Mammary epithelial cell (primary cell): ENCODE measurements at regions not wholly inside any gene's neighbourhood (a gene's known extent, or its start where the extent isn't known, plus 50 kb on each side); places are given as distances from the start of the nearest gene placed in this dataset.

Experiments
- EZH2 ChIP-seq: IDR thresholded peaks from 2 replicates; pipeline ENCODE4 v1.6.1; 2012; ENCODE audit warnings: low read length, inconsistent platforms, borderline replicate concordance
- TF ChIP-seq, protein P1 (sequence below), 2 donors: IDR thresholded peaks in 1 of 2; conservative IDR thresholded peaks in 1 of 2; 2 replicates each; pipeline ENCODE4 v1.5.1; 2011 to 2012; ENCODE audit warnings: inconsistent platforms in 2 of 2, low read length in 2 of 2, mild to moderate bottlenecking in 2 of 2, control low read depth in 1 of 2, low read depth in 1 of 2; ENCODE audit not compliant: insufficient read depth in 1 of 2; ENCODE audit errors: extremely low read depth in 1 of 2

DNA sequence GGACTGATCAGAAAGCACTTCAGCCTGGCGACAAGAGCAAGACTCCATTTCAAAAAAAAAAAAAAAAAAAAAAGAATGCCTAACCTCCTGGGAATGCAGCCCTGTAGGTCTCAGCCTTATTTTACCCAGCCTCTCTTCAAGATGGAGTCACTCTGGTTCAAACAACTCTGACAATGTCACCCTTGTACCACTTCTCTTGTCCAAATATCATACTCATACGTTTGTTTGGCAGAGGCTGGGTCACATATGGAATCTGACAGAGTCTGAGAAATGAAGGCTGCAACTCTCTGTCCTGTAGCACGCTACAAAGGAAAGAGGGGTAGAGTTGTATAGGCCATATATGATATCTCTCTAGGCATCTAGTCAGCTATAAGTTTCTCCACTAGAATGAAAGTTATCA, 58.6 kb upstream of the GSAP start:
- TF ChIP-seq, protein P1, sequence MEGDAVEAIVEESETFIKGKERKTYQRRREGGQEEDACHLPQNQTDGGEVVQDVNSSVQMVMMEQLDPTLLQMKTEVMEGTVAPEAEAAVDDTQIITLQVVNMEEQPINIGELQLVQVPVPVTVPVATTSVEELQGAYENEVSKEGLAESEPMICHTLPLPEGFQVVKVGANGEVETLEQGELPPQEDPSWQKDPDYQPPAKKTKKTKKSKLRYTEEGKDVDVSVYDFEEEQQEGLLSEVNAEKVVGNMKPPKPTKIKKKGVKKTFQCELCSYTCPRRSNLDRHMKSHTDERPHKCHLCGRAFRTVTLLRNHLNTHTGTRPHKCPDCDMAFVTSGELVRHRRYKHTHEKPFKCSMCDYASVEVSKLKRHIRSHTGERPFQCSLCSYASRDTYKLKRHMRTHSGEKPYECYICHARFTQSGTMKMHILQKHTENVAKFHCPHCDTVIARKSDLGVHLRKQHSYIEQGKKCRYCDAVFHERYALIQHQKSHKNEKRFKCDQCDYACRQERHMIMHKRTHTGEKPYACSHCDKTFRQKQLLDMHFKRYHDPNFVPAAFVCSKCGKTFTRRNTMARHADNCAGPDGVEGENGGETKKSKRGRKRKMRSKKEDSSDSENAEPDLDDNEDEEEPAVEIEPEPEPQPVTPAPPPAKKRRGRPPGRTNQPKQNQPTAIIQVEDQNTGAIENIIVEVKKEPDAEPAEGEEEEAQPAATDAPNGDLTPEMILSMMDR (conservative IDR thresholded peaks at IDR 0.05 in 1 of 2, IDR thresholded peaks at IDR 0.05 in 1 of 2; ENCODE audit: extremely low read depth in 1 of 2, insufficient read depth in 1 of 2, low read depth in 1 of 2, low read length in 2 of 2), result no peak
- TF ChIP-seq EZH2, result no peak
